ACC112 (cell line): ENCODE measurements at regions not wholly inside any gene's neighbourhood (a gene's known extent, or its start where the extent isn't known, plus 50 kb on each side); places are given as distances from the start of the nearest gene placed in this dataset.
"Not testable (repeated sequence)": the region's sequence is repeated elsewhere in the genome, so short reads cannot be mapped to it uniquely, and the experiment has no call there.

Experiments
- H2AFZ ChIP-seq: fragments of 200-600 bp; sonication (generic); one replicate; pipeline ENCODE4 v1.6.0; 2017; ENCODE audit warnings: antibody characterized with exemption, low read length; ENCODE audit not compliant: unreplicated experiment
- H3K27ac ChIP-seq: fragments of 200-600 bp; sonication (generic); 2 replicates; pipeline ENCODE4 v1.5.1; 2014; ENCODE audit warnings: low read depth, mild to moderate bottlenecking, antibody characterized with exemption, low read length, moderate library complexity
- H3K27me3 ChIP-seq: fragments of 200-600 bp; sonication (generic); 2 replicates; pipeline ENCODE4 v1.6.1; 2014; ENCODE audit warnings: mild to moderate bottlenecking, antibody characterized with exemption, low read length, moderate library complexity, mixed read lengths; ENCODE audit not compliant: insufficient read depth
- H3K36me3 ChIP-seq: fragments of 200-600 bp; sonication (generic); 2 replicates; pipeline ENCODE4 v1.6.1; 2016; ENCODE audit warnings: mild to moderate bottlenecking, antibody characterized with exemption, low read length, moderate library complexity, mixed read lengths; ENCODE audit not compliant: insufficient read depth
- H3K4me1 ChIP-seq: fragments of 200-600 bp; sonication (generic); one replicate; pipeline ENCODE4 v1.6.1; 2016; ENCODE audit warnings: low read length, mixed read lengths; ENCODE audit not compliant: insufficient read depth, unreplicated experiment, control insufficient read depth
- H3K4me3 ChIP-seq: fragments of 200-600 bp; sonication (generic); 2 replicates; pipeline ENCODE4 v1.5.1; 2014; ENCODE audit warnings: mild to moderate bottlenecking, low read depth, low read length
- H3K79me2 ChIP-seq: fragments of 200-600 bp; sonication (generic); one replicate; pipeline ENCODE4 v1.6.0; 2016; ENCODE audit warnings: low read length; ENCODE audit not compliant: control insufficient read depth, unreplicated experiment, insufficient read depth

DNA sequence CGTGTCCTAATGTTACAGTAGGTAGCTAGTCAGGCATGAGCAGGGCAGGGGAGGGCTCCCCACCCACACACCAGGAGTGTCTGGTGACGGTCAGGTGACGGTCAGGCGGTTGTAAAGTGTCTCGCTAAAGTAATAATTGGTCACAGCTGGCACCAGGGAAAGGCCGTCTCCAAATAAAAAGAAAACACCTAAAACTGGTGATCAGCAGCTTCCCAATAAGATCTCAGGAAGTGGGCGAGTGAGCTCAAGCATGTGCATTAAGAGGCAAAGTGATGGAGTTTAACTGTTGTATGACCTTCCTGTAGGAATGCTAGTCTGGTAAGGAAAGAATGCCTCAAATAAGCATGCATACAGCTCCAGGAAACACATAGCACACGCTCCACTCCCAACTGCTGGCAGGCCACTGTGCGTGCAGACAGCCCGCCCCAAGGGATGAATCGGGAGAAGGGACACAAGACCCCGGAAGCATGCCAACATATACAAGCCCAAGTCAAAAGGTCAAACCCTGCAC is 177.1 kb downstream of the RNF144A start:
- Histone ChIP-seq H2AFZ (no peak overlapping the region), H3K36me3 (no peaks in the 10 kb centered on the region), H3K79me2 (no peaks in the 10 kb centered on the region), H3K27me3 (peaks cover 6% of the 10 kb centered on the region; the same call in 1 of the 2 replicates), H3K4me1 (no peaks in the 10 kb centered on the region), H3K27ac (no peak overlapping the region), H3K4me3 (no peak overlapping the region)

DNA sequence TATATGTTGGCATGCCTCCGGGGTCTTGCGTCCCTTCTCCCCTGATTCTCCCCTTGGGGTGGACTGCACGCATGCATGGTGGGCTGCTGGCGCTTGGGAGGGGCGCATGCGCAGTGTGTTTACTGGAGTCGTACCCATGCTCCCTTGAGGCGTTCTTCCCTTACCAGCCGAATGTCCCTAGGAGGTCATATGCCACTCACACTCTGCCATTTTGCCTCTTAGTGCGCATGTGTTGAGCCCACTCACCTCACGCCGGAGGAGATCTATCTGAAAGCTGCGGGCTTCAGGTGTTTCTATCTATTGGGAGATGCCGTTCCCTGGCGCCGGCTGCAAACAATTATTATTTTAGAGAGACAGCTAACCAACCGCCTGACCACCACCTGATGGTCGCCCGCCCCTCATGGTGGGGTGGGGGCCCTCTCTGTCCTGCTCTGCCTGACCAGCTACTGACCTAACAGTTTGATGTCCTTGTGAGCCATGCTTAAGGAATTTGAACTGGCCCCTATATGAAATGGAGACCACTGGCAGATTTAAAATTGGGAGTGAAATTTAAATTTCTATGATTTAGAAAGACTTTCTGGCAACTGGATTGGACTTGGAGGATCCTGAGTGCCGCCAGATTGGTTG is 179.6 kb downstream of the RNF144A start:
- Histone ChIP-seq H3K4me1 (no peaks in the 10 kb centered on the region), H3K27me3 (peaks cover 6% of the 10 kb centered on the region; the same call in 1 of the 2 replicates), H3K36me3 (no peaks in the 10 kb centered on the region), H2AFZ (no peak overlapping the region), H3K79me2 (no peaks in the 10 kb centered on the region), H3K27ac (no peak overlapping the region), H3K4me3 (no peak overlapping the region)

DNA sequence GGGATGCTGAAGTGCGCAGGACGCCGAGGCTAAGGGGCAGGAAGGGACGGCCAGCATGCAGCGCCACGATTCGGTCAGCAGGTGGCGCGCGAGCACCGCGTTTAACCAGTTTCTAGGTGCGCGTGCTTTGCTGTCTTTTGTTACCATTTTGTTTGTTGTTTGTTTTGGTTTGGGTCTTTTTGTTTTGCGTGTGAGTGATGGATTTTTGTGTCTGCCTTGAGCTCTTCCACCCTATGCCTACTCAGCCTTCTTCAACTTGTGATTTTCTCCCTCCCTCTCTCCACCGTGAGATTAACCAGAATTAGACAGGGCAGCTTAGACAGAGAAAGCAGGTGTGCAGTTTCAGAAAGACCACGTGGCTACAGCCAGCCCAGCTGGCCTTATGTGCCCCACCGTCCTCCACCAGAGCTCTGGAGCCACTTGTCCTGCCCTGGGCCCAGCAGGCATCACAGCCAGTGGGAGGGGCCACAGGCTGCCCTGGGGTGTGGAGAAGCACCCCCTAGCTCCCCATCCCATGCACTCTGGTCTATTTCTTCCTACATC is 180.2 kb downstream of the RNF144A start:
- Histone ChIP-seq H2AFZ (peak overlapping the region; percentile 44), H3K27ac (no peak overlapping the region), H3K4me1 (no peaks in the 10 kb centered on the region), H3K36me3 (no peaks in the 10 kb centered on the region), H3K27me3 (peaks cover 6% of the 10 kb centered on the region; the same call in 1 of the 2 replicates), H3K4me3 (peak overlapping the region; percentile 45; the same call in 1 of the 2 replicates), H3K79me2 (no peaks in the 10 kb centered on the region)

DNA sequence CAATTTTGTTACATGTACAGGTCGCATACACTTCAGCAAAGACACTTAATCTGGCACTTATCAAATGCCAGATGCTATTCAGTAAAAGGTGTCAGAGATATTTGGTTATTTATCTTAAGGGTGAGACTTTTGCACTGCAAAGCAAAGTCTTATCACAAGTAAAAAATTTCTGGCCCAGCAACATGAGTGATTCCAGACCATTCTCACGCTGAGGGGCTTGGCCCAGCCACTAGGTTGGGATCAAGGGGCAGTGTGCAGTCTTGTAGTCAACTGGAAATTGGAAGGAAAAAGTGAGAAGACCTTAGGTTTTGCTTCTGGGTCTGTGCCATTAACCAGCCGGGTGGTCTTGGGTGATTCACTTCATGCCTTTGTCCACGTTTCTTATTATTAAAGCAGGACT is 181.6 kb downstream of the RNF144A start:
- Histone ChIP-seq H3K27ac (no peak overlapping the region), H2AFZ (no peak overlapping the region), H3K4me1 (no peaks in the 10 kb centered on the region), H3K4me3 (no peak overlapping the region), H3K27me3 (peaks cover 4% of the 10 kb centered on the region; the same call in 1 of the 2 replicates), H3K79me2 (no peaks in the 10 kb centered on the region), H3K36me3 (no peaks in the 10 kb centered on the region)

DNA sequence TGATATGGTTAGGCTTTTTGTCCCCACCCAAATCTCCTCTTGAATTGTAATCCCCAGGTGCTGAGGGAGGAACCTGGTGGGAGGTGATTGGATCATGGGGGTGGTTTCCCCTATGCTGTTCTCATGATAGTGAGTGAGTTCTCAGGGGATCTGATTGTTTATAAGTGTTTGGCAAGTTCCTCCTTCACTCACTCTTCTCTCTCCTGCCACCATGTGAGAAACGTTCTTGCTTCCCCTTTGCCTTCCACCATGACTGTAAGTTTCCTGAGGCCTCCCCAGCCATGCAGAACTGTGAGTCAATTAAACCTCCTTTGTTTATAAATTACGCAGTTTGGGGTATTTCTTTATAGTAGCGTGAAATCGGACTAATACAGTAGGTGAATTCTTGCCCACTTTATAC is 182.5 kb downstream of the RNF144A start:
- H3K27me3 ChIP-seq, H3K79me2 ChIP-seq, H3K27ac ChIP-seq, H3K4me1 ChIP-seq, H3K36me3 ChIP-seq, H2AFZ ChIP-seq, H3K4me3 ChIP-seq: not testable (repeated sequence)

DNA sequence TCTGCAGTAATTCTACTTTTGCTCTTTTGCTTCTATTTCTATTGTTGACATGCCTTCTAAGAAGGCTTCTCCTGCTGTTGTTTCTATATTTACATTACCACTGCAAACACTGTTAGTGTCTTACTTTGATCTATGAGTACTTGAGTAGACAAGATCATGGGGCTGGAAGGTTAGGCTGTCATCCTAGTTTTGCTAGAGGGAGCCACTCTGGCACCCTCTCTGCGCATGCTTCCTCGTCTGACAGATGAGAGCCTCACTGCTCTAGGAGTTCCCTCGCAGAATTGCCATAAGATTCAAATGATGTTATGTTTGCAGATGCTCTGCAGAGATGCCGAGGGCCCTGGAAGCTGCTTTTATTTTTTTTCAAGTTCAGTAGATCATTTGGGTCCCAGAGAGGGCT is 185.6 kb downstream of the RNF144A start:
- no peaks in the 10 kb centered on the region for H3K4me1 ChIP-seq
- H3K79me2 ChIP-seq = no peaks in the 10 kb centered on the region
- no peak overlapping the region for H3K4me3 ChIP-seq
- H3K27me3 ChIP-seq = peaks cover 17% of the 10 kb centered on the region; the same call in 1 of the 2 replicates
- no peaks in the 10 kb centered on the region for H3K36me3 ChIP-seq
- H3K27ac ChIP-seq = no peak overlapping the region
- no peak overlapping the region for H2AFZ ChIP-seq

DNA sequence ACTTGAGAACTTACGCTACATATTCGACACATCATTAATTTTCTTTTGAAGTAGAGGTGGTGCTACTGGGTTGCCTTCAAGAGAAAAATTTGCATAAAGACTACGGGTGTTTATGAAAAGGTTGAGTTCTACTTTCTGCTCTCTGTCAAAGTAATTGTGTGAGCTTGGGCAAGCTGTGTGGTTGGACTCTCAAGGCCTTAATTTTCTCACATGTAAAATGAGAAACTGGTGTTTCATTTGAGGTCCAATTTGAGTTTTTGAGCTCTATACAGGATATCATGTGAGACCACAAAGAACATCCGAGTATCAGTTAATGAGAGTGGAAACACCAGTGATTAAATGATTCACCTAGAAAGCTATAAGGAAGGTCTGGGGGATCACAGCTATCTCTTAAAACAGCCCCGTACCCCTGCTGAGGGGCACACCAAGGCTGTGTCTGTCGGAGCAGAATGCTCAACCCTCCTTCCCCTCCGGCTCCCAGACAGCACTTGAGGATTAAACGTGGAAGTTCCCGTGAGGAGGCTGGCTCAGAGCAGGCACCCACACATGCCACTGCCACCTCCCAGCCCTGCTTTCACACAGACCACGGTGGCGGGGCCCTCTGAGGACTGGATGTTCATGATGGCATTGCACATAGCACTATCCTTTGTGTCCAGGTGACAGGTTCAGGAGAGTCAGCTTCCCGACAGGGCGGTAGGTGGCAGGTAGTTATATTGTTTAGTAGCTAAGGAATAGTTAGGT is 191.8 kb downstream of the RNF144A start:
- H3K4me1 ChIP-seq = no peaks in the 10 kb centered on the region
- no peak overlapping the region for H3K27ac ChIP-seq
- H3K79me2 ChIP-seq = no peaks in the 10 kb centered on the region
- no peak overlapping the region for H2AFZ ChIP-seq
- no peaks in the 10 kb centered on the region for H3K36me3 ChIP-seq
- H3K27me3 ChIP-seq = peaks cover 21% of the 10 kb centered on the region; the same call in 1 of the 2 replicates
- no peak overlapping the region for H3K4me3 ChIP-seq

DNA sequence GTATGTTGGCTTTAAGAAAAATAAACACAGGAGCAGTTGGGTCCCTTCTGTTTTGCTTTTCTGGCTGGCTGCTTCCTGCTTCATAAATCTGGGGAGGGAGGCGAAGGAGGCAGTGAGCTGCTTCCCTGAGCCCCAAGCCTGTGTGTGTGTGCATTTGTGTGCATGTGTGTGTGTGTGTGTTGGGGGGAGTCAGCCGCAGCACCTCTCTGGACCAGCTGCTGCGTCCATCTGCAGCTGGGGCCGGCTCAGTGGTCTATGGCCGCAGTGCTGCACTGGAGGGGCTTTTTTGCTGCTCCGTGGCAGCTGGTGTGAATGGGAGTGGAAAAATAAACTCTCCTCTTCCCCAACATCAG is 192.3 kb downstream of the RNF144A start:
- no peak overlapping the region for H3K4me3 ChIP-seq
- no peak overlapping the region for H2AFZ ChIP-seq
- H3K79me2 ChIP-seq = no peaks in the 10 kb centered on the region
- H3K36me3 ChIP-seq = no peaks in the 10 kb centered on the region
- no peaks in the 10 kb centered on the region for H3K4me1 ChIP-seq
- peaks cover 23% of the 10 kb centered on the region; the same call in 1 of the 2 replicates for H3K27me3 ChIP-seq
- no peak overlapping the region for H3K27ac ChIP-seq

DNA sequence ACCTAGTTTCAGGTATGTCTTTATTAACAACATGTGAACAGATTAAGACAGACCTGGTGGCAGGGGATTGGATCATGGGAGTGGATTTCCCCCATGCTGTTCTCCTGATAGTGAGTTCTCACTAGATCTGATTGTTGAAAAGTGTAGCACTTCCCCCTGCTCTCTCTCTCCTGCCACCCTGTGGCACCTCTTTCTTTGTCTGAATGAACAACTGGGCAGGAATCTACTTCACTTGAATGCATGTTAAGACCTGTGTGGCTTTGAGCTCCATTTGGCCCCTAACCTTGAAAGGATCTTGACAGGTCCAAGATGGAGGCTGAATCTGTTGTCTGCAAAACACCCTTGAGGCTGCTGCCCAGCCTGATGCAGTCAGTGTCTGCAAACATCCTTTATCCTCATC is 194.4 kb downstream of the RNF144A start:
- H3K27me3 ChIP-seq = peaks cover 37% of the 10 kb centered on the region
- no peak overlapping the region for H2AFZ ChIP-seq
- no peaks in the 10 kb centered on the region for H3K36me3 ChIP-seq
- no peaks in the 10 kb centered on the region for H3K4me1 ChIP-seq
- no peak overlapping the region for H3K4me3 ChIP-seq
- H3K27ac ChIP-seq = no peak overlapping the region
- no peaks in the 10 kb centered on the region for H3K79me2 ChIP-seq

DNA sequence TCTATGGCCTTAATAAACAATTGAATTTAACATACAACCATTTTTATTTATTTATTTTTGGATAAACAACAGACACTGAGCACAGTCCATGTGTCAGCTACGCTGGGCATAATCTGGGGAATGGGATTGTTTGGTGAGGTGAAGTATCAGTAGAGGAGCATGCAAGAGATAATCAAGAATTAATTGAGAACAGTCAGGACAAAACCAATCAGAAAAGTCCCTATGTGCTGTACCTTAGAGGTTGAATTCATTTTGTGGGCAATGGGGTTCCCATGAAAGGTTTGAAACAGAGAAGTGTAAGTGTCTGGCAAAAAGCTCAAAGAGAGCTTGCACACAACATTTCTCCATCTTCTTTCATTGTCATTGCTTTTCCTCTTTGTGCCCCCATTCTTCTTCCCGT is 198.2 kb downstream of the RNF144A start:
- Histone ChIP-seq H2AFZ (no peak overlapping the region), H3K27me3 (peaks cover 26% of the 10 kb centered on the region), H3K4me3 (no peak overlapping the region), H3K27ac (no peak overlapping the region), H3K4me1 (no peaks in the 10 kb centered on the region), H3K79me2 (no peaks in the 10 kb centered on the region), H3K36me3 (no peaks in the 10 kb centered on the region)

DNA sequence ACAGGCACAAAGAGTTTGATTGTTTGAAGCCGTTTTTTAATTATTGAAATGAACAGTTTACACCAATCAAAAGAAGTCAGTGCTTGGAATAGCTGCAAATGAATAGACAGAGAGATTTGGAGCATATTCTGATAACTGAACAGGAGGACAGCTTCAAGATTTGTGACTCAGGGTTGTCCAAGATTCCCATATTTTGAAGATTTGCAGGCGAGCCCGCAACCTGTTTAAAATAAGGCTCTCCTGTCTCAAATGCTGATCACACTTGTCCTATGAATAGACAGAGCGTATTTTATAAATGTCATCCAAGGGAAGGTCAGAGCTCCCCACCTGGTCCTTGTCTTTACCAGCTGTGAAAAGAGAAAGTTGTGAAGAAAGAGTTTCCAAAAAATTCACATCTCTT is 198.7 kb downstream of the RNF144A start:
- Histone ChIP-seq H2AFZ (no peak overlapping the region), H3K79me2 (no peaks in the 10 kb centered on the region), H3K4me3 (no peak overlapping the region), H3K36me3 (no peaks in the 10 kb centered on the region), H3K27ac (no peak overlapping the region), H3K4me1 (no peaks in the 10 kb centered on the region), H3K27me3 (peaks cover 26% of the 10 kb centered on the region)
